NCI-H128 (cell line): ENCODE measurements at regions not wholly inside any gene's neighbourhood (a gene's known extent, or its start where the extent isn't known, plus 50 kb on each side); places are given as distances from the start of the nearest gene placed in this dataset.

Experiments used
- DNase-seq: peaks from one replicate; lab custom pipeline; 2025; ENCODE audit not compliant: unreplicated experiment; lab: John Stamatoyannopoulos, UW

DNA sequence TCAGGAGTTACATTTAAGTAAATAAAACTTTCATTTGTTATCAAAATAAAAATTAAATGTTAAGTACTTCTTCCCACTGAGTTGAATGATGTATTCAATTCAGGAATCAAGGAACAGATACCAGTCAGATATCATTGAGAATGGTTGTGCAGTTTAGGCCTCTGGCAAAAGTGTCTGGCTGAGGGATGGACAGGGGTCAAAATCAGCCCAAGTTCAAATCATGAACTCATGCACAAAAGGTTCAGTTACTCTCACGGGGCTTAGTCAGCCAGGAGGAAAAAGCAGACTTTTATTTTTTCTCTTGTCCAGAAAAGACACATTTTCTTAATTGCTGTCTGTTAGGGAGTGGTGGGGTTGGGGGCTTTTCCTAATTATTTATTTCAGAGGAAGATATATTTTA lies 166.3 kb downstream of the RASSF9 start:
- DNase-seq, result no peak

DNA sequence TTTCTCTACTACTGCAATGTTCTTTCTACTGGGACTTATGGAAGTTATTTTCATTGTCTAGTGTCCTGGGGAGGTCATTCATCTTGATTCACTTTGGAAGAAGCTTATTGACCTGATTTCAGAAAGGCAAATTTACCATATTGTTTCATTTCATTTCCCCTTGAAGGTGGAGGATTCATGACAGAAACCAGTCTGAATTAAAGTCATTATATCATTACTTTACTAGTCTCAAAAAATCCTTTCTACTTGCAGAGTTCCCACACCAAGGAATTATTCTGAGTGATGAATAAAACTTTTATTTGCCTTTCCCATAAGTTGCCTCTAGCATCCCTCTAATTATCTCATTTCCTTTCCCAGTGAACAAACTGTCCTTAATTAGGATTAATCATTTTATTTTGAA lies 163.8 kb downstream of the RASSF9 start:
- DNase-seq, result no peak

- no peak for DNase-seq
Observed at GRCh38 chr12:85673921-85674420, 162.2 kb downstream of the RASSF9 start.

GRCh38 chr12:85676816-85677749 lies 159.1 kb downstream of the RASSF9 start:
- no peak for DNase-seq

DNA sequence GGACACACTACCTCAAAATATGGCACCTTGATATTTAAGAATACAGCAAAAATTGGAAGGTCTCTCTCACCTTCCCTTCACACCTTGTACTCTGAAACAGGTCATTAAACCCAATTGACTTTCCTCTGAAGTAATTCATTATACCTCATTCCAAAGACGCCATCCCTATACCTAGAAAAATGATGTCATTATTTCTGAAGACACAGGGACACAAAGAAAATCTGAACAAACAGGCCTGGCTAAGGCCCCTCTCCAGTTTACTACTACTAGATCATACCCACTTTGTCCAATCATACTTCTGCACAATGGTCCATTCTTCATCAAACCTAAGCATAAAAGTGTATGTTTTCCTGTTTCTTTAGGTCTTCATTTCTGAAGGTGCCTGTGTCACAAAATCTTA lies 156.9 kb downstream of the RASSF9 start:
- DNase-seq, result no peak

DNA sequence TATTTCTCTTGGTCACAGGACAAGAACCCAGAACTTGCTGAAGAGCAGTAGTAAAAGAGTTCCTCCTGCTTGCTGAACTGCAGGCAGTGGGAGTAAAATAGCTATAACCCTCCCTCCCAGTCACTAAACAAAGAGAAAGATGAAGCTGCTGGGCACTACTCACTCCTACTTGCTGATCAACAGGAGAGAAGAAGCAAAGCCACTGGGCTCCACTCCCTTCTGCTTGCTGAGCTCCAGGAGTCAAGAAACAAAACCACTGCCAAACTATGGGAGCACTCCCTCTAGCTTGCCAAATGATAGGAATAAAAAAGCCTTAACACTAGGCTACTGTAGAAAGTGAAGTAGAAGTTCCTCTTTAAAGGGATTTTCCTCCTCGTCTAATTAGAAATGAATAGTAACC lies 155.3 kb downstream of the RASSF9 start:
- DNase-seq, result no peak

DNA sequence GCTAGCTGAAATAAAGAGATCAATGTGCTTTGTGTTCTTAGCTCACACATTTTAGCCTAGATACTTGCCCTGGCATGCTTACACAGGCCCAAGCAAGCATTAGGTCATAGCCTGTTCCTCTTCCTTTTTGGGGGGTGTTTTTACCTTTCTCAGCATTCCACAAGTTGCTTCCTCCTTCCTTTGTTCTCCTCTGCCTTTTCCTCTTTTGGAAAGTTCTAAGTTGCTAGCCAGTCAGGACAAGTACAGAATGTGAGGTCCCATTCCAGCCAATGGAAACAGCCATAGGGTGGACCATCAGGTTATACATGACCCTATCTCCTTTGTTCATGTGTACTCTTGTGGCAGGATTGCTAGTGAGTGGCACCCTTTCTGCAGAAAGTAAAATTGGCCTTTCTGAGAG lies 154.9 kb downstream of the RASSF9 start:
- DNase-seq, result no peak

DNA sequence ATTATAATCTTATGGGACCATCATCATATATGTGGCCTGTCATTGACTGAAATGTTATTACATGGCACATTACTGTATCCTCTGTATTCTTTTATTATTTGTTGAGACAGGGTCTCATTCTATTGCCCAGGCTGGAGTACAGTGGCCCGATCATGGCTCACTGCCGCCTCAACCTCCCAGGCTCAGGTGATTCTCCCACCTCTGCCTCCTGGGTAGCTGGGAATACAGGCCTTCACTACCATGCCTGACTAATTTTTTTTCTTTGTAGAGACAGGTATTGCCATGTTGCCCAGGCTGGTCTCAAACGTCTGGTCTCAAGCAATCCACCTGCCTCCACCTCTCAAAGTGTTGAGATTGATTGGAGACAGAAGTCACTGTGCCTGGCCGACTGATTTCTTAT lies 153.2 kb downstream of the RASSF9 start:
- no peak for DNase-seq

DNA sequence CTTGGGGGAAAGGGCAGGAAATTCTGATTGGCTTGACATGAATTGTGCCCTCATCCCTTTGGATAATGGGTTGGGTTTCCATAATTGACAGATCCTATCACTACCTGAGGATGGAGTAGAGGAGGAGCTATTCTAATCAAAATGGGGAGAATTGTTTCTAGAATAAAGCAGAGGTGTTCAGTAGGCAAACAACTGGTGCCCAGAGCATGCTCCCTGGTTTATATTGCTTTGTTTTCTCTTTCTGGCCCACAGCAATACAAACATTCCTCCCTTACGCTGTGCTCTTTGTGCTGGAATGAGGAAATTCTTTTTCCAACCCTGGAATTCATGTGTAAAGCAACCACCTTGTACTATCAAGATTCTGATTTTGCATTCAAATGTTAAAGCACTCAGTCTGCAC lies 147.4 kb downstream of the RASSF9 start:
- no peak for DNase-seq

- no peak for DNase-seq
Observed at GRCh38 chr12:85690146-85690545, 146.1 kb downstream of the RASSF9 start.

- no peak for DNase-seq
Observed at GRCh38 chr12:85693093-85693665, 143.0 kb downstream of the RASSF9 start.

- DNase-seq, result no peak
Observed at GRCh38 chr12:85695097-85695715, 141.0 kb downstream of the RASSF9 start.

GRCh38 chr12:85697003-85697402 lies 139.2 kb downstream of the RASSF9 start:
- no peak for DNase-seq

DNA sequence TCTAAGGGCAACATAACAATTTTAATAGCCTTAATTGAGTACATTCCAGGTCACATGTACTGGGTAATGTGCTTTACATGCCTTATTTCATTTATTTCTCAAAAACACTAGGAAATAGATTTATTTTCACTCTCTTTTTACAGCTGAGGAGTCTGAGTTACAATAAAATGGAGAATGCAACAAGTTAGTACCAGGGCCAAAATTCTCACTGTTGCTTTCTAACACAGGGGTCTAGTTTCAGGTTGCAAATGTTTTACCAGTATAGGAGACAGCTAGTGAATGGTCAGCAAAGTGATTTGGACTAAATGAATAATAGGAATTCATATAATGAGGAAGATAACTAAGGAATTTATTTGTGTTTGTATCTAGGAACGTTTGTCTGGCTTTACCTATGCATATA lies 137.3 kb downstream of the RASSF9 start:
- DNase-seq, result no peak

DNA sequence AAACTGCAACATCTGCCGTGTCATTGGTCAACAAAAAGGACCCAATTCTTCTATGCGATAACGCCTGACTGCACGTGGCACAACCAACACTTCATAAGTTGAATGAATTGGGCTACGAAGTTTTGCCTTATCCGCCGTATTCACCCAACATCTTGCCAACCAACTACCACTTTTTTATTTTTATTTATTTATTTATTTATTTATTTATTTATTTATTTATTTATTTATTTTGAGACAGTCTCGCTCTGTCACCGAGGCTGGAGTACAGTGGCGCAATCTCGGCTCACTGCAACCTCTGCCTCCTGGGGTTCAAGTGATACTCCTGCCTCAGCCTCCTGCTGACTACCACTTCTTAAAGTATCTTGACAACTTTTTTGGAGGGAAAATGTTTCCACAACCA lies 127.4 kb downstream of the RASSF9 start:
- no peak for DNase-seq

- DNase-seq, result no peak
Observed at GRCh38 chr12:85711735-85712390, 124.3 kb downstream of the RASSF9 start.

- no peak for DNase-seq
Observed at GRCh38 chr12:85713373-85713772, 122.8 kb downstream of the RASSF9 start.

GRCh38 chr12:85714425-85714824 lies 121.8 kb downstream of the RASSF9 start:
- DNase-seq, result no peak

DNA sequence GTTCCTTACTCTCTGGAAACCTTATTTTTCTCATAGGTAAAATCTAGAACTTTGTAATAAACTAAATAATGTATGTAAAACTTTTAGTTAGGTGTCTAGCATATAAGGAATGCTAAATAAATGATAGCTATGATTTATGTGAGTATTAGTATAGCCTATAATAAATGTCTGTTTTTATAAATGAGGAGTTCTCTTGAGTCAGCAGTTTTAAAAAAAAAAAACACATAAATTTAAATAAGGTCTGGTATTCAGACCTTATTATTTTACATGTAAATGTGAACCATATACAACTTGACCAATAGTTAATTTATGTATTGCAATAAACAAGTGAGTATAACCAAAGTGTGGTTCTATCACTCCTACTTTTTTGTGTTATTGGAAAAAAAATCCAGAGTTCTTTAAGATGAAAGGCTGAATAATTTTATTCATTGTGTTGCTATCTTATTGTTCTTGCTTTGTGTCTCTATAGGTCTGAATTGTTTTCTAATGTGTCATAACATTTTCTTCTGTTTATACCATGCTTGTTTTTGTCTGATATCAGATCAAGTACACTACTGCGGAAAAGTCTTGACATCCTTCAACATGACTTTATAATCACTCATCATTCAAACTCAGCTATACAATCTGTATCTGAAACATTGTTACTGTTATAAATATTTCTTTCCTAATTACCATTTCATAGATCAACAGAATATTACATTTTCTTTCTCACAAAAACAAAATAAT lies 115.7 kb downstream of the RASSF9 start:
- DNase-seq, result no peak

- no peak for DNase-seq
Observed at GRCh38 chr12:85725991-85726390, 110.2 kb downstream of the RASSF9 start.
